Glutamatergic neuron (in vitro differentiated cells): ENCODE measurements at regions not wholly inside any gene's neighbourhood (a gene's known extent, or its start where the extent isn't known, plus 50 kb on each side); places are given as distances from the start of the nearest gene placed in this dataset.

ENCODE experiments used
- DNase-seq: peaks from one replicate; pipeline ENCODE4 v3.0.0; 2022
- H3K27ac Mint-ChIP-seq: one replicate; pipeline ENCODE4 v1.8.0; 2020; ENCODE audit warnings: mild to moderate bottlenecking, mixed read lengths, inconsistent platforms; ENCODE audit not compliant: unreplicated experiment
- H3K27me3 Mint-ChIP-seq: one replicate; pipeline ENCODE4 v1.8.0; 2020; ENCODE audit warnings: mild to moderate bottlenecking, moderate library complexity, mixed read lengths, inconsistent platforms; ENCODE audit not compliant: unreplicated experiment
- H3K36me3 Mint-ChIP-seq: one replicate; pipeline ENCODE4 v1.8.0; 2020; ENCODE audit warnings: mild to moderate bottlenecking, mixed read lengths, inconsistent platforms; ENCODE audit not compliant: unreplicated experiment
- H3K4me1 Mint-ChIP-seq: one replicate; pipeline ENCODE4 v1.8.0; 2020; ENCODE audit warnings: mild to moderate bottlenecking, low read depth, mixed read lengths, inconsistent platforms; ENCODE audit not compliant: unreplicated experiment
- H3K4me3 Mint-ChIP-seq: one replicate; pipeline ENCODE4 v1.8.0; 2020; ENCODE audit warnings: mild to moderate bottlenecking, mixed read lengths, inconsistent platforms; ENCODE audit not compliant: unreplicated experiment
- H3K9me3 Mint-ChIP-seq: one replicate; pipeline ENCODE4 v1.8.0; 2020; ENCODE audit warnings: mild to moderate bottlenecking, moderate library complexity, mixed read lengths, inconsistent platforms; ENCODE audit not compliant: unreplicated experiment
- CTCF ChIP-seq: fragments of 200-600 bp; sonication (generic); IDR thresholded peaks from one replicate; pipeline ENCODE4 v1.5.0; 2021; ENCODE audit not compliant: partially characterized antibody, unreplicated experiment

- Mint-ChIP-seq H3K9me3 (no peaks in the 10 kb centered on the region), H3K4me3 (peak overlapping the region; percentile 72), H3K27ac (no peak overlapping the region)
Observed at GRCh38 chr20:11379257-11380011, 538.3 kb upstream of the BTBD3 start.

DNA sequence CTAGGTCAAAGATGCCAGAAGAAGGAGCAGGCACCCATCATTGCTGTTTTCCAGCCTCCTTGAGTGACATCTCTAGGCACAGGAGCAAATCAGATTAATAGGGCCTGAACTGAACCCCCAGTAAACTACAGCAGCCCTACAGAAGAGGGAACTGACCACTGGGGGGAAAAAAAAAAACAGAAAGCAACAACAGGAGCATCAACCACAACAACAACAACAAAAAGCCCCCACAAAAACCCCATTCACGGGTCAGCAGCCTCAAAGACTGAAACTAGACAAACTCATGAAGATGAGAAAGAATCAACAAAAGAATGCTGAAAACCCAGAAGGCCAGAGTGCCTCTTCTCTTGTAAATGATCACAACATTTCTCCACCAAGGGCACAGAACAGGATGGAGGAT lies 537.4 kb upstream of the BTBD3 start:
- peaks cover 13% of the 10 kb centered on the region for H3K4me1 Mint-ChIP-seq
- H3K9me3 Mint-ChIP-seq, result no peaks in the 10 kb centered on the region
- no peak for DNase-seq
- no peak for TF ChIP-seq CTCF
- peaks cover 2% of the 10 kb centered on the region for H3K27me3 Mint-ChIP-seq
- H3K4me3 Mint-ChIP-seq, result no peak overlapping the region
- H3K27ac Mint-ChIP-seq, result no peak overlapping the region
- H3K36me3 Mint-ChIP-seq, result peaks cover 7% of the 10 kb centered on the region

More at GRCh38 chr20:11379257-11380011, 538.3 kb upstream of the BTBD3 start:
- DNase-seq, result peak; percentile 83
- Mint-ChIP-seq H3K27me3 (peaks cover 2% of the 10 kb centered on the region), H3K4me1 (peaks cover 13% of the 10 kb centered on the region), H3K36me3 (peaks cover 7% of the 10 kb centered on the region)
- no peak for TF ChIP-seq CTCF

- peaks cover 2% of the 10 kb centered on the region for H3K9me3 Mint-ChIP-seq
- H3K4me1 Mint-ChIP-seq, result no peaks in the 10 kb centered on the region
- H3K27ac Mint-ChIP-seq, result no peak overlapping the region
- no peak for TF ChIP-seq CTCF
- H3K27me3 Mint-ChIP-seq, result no peaks in the 10 kb centered on the region
- no peak for DNase-seq
- peaks cover 2% of the 10 kb centered on the region for H3K36me3 Mint-ChIP-seq
- no peak overlapping the region for H3K4me3 Mint-ChIP-seq
Observed at GRCh38 chr20:11387189-11387754, 530.4 kb upstream of the BTBD3 start.

DNA sequence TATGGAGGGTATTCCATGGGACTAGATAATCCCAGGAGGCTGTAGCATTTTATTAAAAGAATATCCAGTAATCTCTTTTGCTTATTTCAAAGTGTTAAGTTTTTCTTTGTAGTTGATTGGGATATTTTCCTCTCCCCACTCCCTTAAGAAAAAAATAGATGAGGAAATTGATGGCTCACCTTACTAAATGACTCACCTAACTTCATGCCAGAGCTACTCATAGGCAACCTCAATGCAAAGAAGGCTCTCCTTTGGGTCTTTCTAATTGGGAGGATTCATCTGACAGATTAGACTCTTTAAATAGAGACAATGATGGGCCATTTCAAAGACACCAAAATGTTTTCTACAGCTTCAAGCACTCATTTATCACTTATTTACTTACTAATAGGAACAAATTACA lies 528.5 kb upstream of the BTBD3 start:
- Mint-ChIP-seq H3K4me3 (no peak overlapping the region), H3K9me3 (peaks cover 2% of the 10 kb centered on the region), H3K4me1 (no peaks in the 10 kb centered on the region)

More for the DNA sequence above, 528.5 kb upstream of the BTBD3 start:
- DNase-seq, result no peak
- no peak for TF ChIP-seq CTCF
- no peaks in the 10 kb centered on the region for H3K36me3 Mint-ChIP-seq
- no peaks in the 10 kb centered on the region for H3K27me3 Mint-ChIP-seq
- no peak overlapping the region for H3K27ac Mint-ChIP-seq
